ENCODE measurements at regions not wholly inside any gene's neighbourhood (a gene's known extent, or its start where the extent isn't known, plus 50 kb on each side); places are given as distances from the start of the nearest gene placed in this dataset.
"Not testable (repeated sequence)": the region's sequence is repeated elsewhere in the genome, so short reads cannot be mapped to it uniquely, and the experiment has no call there.

DNA sequence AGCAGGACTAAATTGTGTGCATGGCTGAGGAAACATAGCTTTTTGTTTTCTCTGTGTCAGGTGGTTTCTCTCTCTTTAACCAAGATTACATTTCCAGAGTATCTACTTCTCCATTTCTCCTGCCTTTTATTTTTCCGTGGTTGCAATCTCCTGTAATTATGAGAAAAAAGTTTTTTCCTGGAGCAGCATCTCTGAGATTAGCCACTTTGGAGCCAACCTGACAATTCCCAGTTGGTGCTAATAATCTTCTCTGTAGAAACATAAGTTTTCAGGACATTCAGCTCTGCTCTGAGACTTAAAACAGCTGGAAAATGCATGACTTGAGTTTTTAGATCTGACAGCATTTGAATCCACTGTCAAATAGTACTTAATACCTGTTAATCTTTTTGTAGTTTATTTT, 67.1 kb upstream of the GAS1 start:
- TF ChIP-seq CTCF (IDR thresholded peaks at IDR 0.05): no peak
- peaks cover 3% of the 10 kb centered on the region for H3K9me3 Mint-ChIP-seq (ENCODE audit: low read depth)
- H3K27me3 Mint-ChIP-seq (ENCODE audit: low read depth): no peaks in the 10 kb centered on the region

DNA sequence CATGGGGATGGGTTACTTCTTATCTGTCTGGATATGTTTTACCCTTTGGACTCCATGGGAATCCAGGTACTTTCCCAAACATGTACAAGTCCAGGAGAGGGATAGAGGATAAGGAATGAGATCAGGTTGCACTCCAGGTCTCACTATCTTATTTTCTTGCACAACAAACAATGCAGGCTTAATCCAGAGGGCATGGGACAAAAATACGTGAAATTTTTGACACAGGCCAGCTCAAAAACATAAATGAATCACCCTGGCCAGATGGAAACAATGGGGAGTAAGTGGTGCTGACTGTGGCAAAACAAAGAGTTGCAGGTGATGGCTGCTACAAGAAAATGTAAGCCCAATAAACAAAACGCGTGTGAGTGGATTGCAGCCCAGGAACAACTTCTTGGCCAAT, 69.4 kb upstream of the GAS1 start:
- Mint-ChIP-seq H3K36me3 (ENCODE audit: low read depth) (no peaks in the 10 kb centered on the region), H3K27ac (ENCODE audit: unreplicated experiment) (no peak overlapping the region), H3K4me3 (ENCODE audit: unreplicated experiment) (no peak overlapping the region), H3K9me3 (ENCODE audit: low read depth) (peaks cover 3% of the 10 kb centered on the region), H3K27me3 (ENCODE audit: low read depth) (no peaks in the 10 kb centered on the region), H3K4me1 (ENCODE audit: low read depth) (no peaks in the 10 kb centered on the region)
- TF ChIP-seq CTCF (IDR thresholded peaks at IDR 0.05): no peak
- DNase-seq (ENCODE audit: low spot score): no peak

More for the DNA sequence above, 67.1 kb upstream of the GAS1 start:
- no peak overlapping the region for H3K27ac Mint-ChIP-seq (ENCODE audit: unreplicated experiment)
- DNase-seq (ENCODE audit: low spot score): no peak
- H3K4me3 Mint-ChIP-seq (ENCODE audit: unreplicated experiment): no peak overlapping the region
- H3K36me3 Mint-ChIP-seq (ENCODE audit: low read depth): no peaks in the 10 kb centered on the region
- no peaks in the 10 kb centered on the region for H3K4me1 Mint-ChIP-seq (ENCODE audit: low read depth)

- Mint-ChIP-seq H3K4me3 (ENCODE audit: unreplicated experiment) (no peak overlapping the region), H3K36me3 (ENCODE audit: low read depth) (peaks cover 3% of the 10 kb centered on the region), H3K4me1 (ENCODE audit: low read depth) (peaks cover 9% of the 10 kb centered on the region), H3K27me3 (ENCODE audit: low read depth) (no peaks in the 10 kb centered on the region), H3K9me3 (ENCODE audit: low read depth) (peaks cover 6% of the 10 kb centered on the region), H3K27ac (ENCODE audit: unreplicated experiment) (no peak overlapping the region)
- no peak for DNase-seq (ENCODE audit: low spot score)
- no peak for TF ChIP-seq CTCF (IDR thresholded peaks at IDR 0.05)
These were observed 73.1 kb upstream of the GAS1 start for GRCh38 chr9:87020169-87020950.

GRCh38 chr9:87022178-87022577, 74.9 kb upstream of the GAS1 start:
- H3K27ac Mint-ChIP-seq (ENCODE audit: unreplicated experiment): no peak overlapping the region
- no peak for TF ChIP-seq CTCF (IDR thresholded peaks at IDR 0.05)
- H3K36me3 Mint-ChIP-seq (ENCODE audit: low read depth): peaks cover 3% of the 10 kb centered on the region
- no peak overlapping the region for H3K4me3 Mint-ChIP-seq (ENCODE audit: unreplicated experiment)
- no peaks in the 10 kb centered on the region for H3K27me3 Mint-ChIP-seq (ENCODE audit: low read depth)
- H3K9me3 Mint-ChIP-seq (ENCODE audit: low read depth): peaks cover 8% of the 10 kb centered on the region
- peaks cover 9% of the 10 kb centered on the region for H3K4me1 Mint-ChIP-seq (ENCODE audit: low read depth)
- no peak for DNase-seq (ENCODE audit: low spot score)

GRCh38 chr9:87026204-87026603, 78.9 kb upstream of the GAS1 start:
- Mint-ChIP-seq H3K4me1 (ENCODE audit: low read depth) (peaks cover 9% of the 10 kb centered on the region), H3K4me3 (ENCODE audit: unreplicated experiment) (no peak overlapping the region), H3K27ac (ENCODE audit: unreplicated experiment) (no peak overlapping the region), H3K27me3 (ENCODE audit: low read depth) (no peaks in the 10 kb centered on the region), H3K9me3 (ENCODE audit: low read depth) (peaks cover 7% of the 10 kb centered on the region), H3K36me3 (ENCODE audit: low read depth) (peaks cover 3% of the 10 kb centered on the region)
- TF ChIP-seq CTCF (IDR thresholded peaks at IDR 0.05): no peak
- DNase-seq (ENCODE audit: low spot score): no peak

DNA sequence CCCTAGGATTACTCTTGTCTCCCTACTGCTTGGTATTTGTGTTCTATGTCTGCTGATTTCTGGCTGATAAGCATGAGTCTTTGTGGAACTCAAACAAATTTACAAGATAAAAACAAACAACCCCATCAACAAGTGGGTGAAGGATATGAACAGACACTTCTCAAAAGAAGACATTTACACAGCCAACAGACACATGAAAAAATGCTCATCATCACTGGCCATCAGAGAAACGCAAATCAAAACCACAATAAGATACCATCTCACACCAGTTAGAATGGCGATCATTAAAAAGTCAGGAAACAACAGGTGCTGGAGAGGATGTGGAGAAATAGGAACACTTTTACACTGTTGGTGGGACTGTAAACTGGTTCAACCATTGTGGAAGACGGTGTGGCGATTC, 81.5 kb upstream of the GAS1 start:
- H3K27me3 Mint-ChIP-seq (ENCODE audit: low read depth); H3K9me3 Mint-ChIP-seq (ENCODE audit: low read depth); H3K36me3 Mint-ChIP-seq (ENCODE audit: low read depth); H3K4me3 Mint-ChIP-seq (ENCODE audit: unreplicated experiment); DNase-seq (ENCODE audit: low spot score); H3K27ac Mint-ChIP-seq (ENCODE audit: unreplicated experiment): not testable (repeated sequence)
- peaks cover 14% of the 10 kb centered on the region for H3K4me1 Mint-ChIP-seq (ENCODE audit: low read depth)

Data from chondrocyte (in vitro differentiated cells).